Chondrocyte (in vitro differentiated cells): ENCODE measurements at regions not wholly inside any gene's neighbourhood (a gene's known extent, or its start where the extent isn't known, plus 50 kb on each side); places are given as distances from the start of the nearest gene placed in this dataset.
A peak's percentile ranks its signal among the peaks of the same experiment; 100 is the strongest.

Source experiments
- DNase-seq: peaks from one replicate; pipeline ENCODE4 v3.0.0; 2021; ENCODE audit warnings: mixed read lengths, low spot score
- H3K27ac Mint-ChIP-seq: one replicate; pipeline ENCODE4 v1.8.0; 2021; ENCODE audit warnings: mild to moderate bottlenecking, moderate library complexity, mixed read lengths; ENCODE audit not compliant: unreplicated experiment
- H3K27me3 Mint-ChIP-seq: 2 replicates; pipeline ENCODE4 v1.8.0; 2021; ENCODE audit warnings: low read depth, mixed read lengths
- H3K36me3 Mint-ChIP-seq: 2 replicates; pipeline ENCODE4 v1.8.0; 2021; ENCODE audit warnings: low read depth, mixed read lengths
- H3K4me1 Mint-ChIP-seq: 2 replicates; pipeline ENCODE4 v1.8.0; 2021; ENCODE audit warnings: low read depth, mild to moderate bottlenecking, mixed read lengths
- H3K4me3 Mint-ChIP-seq: one replicate; pipeline ENCODE4 v1.8.0; 2021; ENCODE audit warnings: mild to moderate bottlenecking, moderate library complexity, mixed read lengths; ENCODE audit not compliant: unreplicated experiment
- H3K9me3 Mint-ChIP-seq: 2 replicates; pipeline ENCODE4 v1.8.0; 2021; ENCODE audit warnings: low read depth, mixed read lengths
- CTCF ChIP-seq: fragments of 200-600 bp; sonication (generic); IDR thresholded peaks from 2 replicates; pipeline ENCODE4 v1.5.0; 2021; ENCODE audit warnings: antibody characterized with exemption, mild to moderate bottlenecking, moderate library complexity

GRCh38 chr11:13120691-13121090, 111.6 kb downstream of the RASSF10 start:
- peak overlapping the region; percentile 23 for H3K27ac Mint-ChIP-seq
- no peak overlapping the region for H3K4me3 Mint-ChIP-seq
- H3K4me1 Mint-ChIP-seq, result peaks cover 44% of the 10 kb centered on the region
- no peak for TF ChIP-seq CTCF
- H3K36me3 Mint-ChIP-seq, result no peaks in the 10 kb centered on the region
- DNase-seq, result no peak
- H3K9me3 Mint-ChIP-seq, result peaks cover 10% of the 10 kb centered on the region
- no peaks in the 10 kb centered on the region for H3K27me3 Mint-ChIP-seq

- Mint-ChIP-seq H3K9me3 (peaks cover 23% of the 10 kb centered on the region), H3K27ac (peak overlapping the region; percentile 58), H3K27me3 (no peaks in the 10 kb centered on the region), H3K4me3 (no peak overlapping the region), H3K4me1 (peaks cover 6% of the 10 kb centered on the region), H3K36me3 (peaks cover 4% of the 10 kb centered on the region)
- DNase-seq, result no peak
- TF ChIP-seq CTCF, result no peak
Measured at GRCh38 chr11:13126430-13126829, 117.3 kb downstream of the RASSF10 start.

GRCh38 chr11:13127161-13127560, 118.0 kb downstream of the RASSF10 start:
- Mint-ChIP-seq H3K36me3 (peaks cover 4% of the 10 kb centered on the region), H3K27ac (no peak overlapping the region), H3K4me3 (no peak overlapping the region), H3K27me3 (no peaks in the 10 kb centered on the region), H3K4me1 (peaks cover 6% of the 10 kb centered on the region), H3K9me3 (peaks cover 23% of the 10 kb centered on the region)
- DNase-seq, result no peak
- TF ChIP-seq CTCF, result no peak

- no peak for DNase-seq
- no peak for TF ChIP-seq CTCF
- peaks cover 19% of the 10 kb centered on the region for H3K9me3 Mint-ChIP-seq
- H3K36me3 Mint-ChIP-seq, result peaks cover 4% of the 10 kb centered on the region
- H3K27ac Mint-ChIP-seq, result no peak overlapping the region
- H3K4me3 Mint-ChIP-seq, result no peak overlapping the region
- no peaks in the 10 kb centered on the region for H3K27me3 Mint-ChIP-seq
- peaks cover 6% of the 10 kb centered on the region for H3K4me1 Mint-ChIP-seq
Measured at GRCh38 chr11:13128354-13128753, 119.2 kb downstream of the RASSF10 start.

- H3K27me3 Mint-ChIP-seq, result no peaks in the 10 kb centered on the region
- no peak for DNase-seq
- H3K9me3 Mint-ChIP-seq, result peaks cover 12% of the 10 kb centered on the region
- no peak overlapping the region for H3K4me3 Mint-ChIP-seq
- peaks cover 4% of the 10 kb centered on the region for H3K36me3 Mint-ChIP-seq
- peaks cover 22% of the 10 kb centered on the region for H3K4me1 Mint-ChIP-seq
- no peak overlapping the region for H3K27ac Mint-ChIP-seq
- TF ChIP-seq CTCF, result no peak
Measured at GRCh38 chr11:13134066-13134465, 125.0 kb downstream of the RASSF10 start.
